Gastroesophageal sphincter (tissue), 3 donors: ENCODE measurements at regions not wholly inside any gene's neighbourhood (a gene's known extent, or its start where the extent isn't known, plus 50 kb on each side); places are given as distances from the start of the nearest gene placed in this dataset.

ENCODE experiments used
- EP300 ChIP-seq: sonication (generic); formaldehyde crosslinking; IDR thresholded peaks from one replicate; pipeline ENCODE4 v1.6.1; 2017; ENCODE audit warnings: antibody characterized with exemption, mild to moderate bottlenecking
- POLR2A ChIP-seq, 2 donors: fragments of 450-650 bp; IDR thresholded peaks; one replicate each; pipeline ENCODE4 v1.6.1; 2017; ENCODE audit warnings: antibody characterized with exemption in 2 of 2, mild to moderate bottlenecking in 2 of 2, moderate library complexity in 1 of 2
- POLR2AphosphoS5 ChIP-seq: sonication (generic); formaldehyde crosslinking; IDR thresholded peaks from one replicate; pipeline ENCODE4 v1.6.1; 2017; ENCODE audit warnings: antibody characterized with exemption
- TF ChIP-seq, protein P1 (sequence below), 4 experiments: fragments of 200-600 bp in 2 of 4; fragments of 450-650 bp in 2 of 4; sonication (generic) in 1 of 4; IDR thresholded peaks; one replicate each; pipeline ENCODE4 v1.5.1; 2017 to 2019; ENCODE audit warnings: antibody characterized with exemption in 4 of 4, mild to moderate bottlenecking in 2 of 4, moderate library complexity in 2 of 4

DNA sequence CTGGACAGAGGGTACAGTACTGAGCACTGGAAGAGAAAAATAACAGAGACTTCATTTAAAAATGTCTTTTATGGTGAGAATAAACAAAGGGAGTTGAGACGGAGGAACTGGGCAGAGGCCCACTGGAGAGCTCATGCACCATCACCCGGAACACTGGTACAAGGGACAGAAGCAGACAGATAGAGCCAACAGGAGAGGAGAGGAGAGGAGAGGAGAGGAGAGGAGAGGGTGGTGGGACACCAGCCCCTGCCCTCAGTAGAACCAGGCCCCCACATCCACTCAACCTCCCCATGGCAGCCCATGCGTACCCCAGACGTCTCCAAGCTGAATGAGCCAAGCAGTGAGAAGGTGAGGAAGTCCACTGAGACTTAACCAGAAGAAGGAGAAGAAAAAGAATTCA lies 390.5 kb upstream of the CNR1 start:
- TF ChIP-seq POLR2A (IDR thresholded peaks at IDR 0.05): no peak
- TF ChIP-seq EP300: no peak
- TF ChIP-seq, protein P1, sequence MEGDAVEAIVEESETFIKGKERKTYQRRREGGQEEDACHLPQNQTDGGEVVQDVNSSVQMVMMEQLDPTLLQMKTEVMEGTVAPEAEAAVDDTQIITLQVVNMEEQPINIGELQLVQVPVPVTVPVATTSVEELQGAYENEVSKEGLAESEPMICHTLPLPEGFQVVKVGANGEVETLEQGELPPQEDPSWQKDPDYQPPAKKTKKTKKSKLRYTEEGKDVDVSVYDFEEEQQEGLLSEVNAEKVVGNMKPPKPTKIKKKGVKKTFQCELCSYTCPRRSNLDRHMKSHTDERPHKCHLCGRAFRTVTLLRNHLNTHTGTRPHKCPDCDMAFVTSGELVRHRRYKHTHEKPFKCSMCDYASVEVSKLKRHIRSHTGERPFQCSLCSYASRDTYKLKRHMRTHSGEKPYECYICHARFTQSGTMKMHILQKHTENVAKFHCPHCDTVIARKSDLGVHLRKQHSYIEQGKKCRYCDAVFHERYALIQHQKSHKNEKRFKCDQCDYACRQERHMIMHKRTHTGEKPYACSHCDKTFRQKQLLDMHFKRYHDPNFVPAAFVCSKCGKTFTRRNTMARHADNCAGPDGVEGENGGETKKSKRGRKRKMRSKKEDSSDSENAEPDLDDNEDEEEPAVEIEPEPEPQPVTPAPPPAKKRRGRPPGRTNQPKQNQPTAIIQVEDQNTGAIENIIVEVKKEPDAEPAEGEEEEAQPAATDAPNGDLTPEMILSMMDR (IDR thresholded peaks at IDR 0.05): no peak
- no peak for TF ChIP-seq POLR2AphosphoS5
